H1 (cell line): ENCODE measurements at regions not wholly inside any gene's neighbourhood (a gene's known extent, or its start where the extent isn't known, plus 50 kb on each side); places are given as distances from the start of the nearest gene placed in this dataset.
"Not testable (repeated sequence)": the region's sequence is repeated elsewhere in the genome, so short reads cannot be mapped to it uniquely, and the experiment has no call there.

Experiments
- CTCF ChIA-PET: fragments of 300-600 bp; sonication (Branson Sonifier 250); formaldehyde crosslinking; loops from one replicate; lab custom pipeline; 2021; ENCODE audit not compliant: partially characterized antibody; lab: Charles Lee
- POLR2A ChIA-PET: fragments of 300-600 bp; sonication (Branson Sonifier 250); formaldehyde crosslinking; loops from one replicate; lab custom pipeline; 2021; ENCODE audit warnings: inconsistent platforms; ENCODE audit not compliant: partially characterized antibody; lab: Charles Lee
- DNase-seq, 2 experiments: peaks; one replicate each; pipeline versions ENCODE4 v3.0.0 to v3.0.0-alpha.2; 2010 to 2022; ENCODE audit warnings: low spot score in 2 of 2, low read depth in 1 of 2, mixed read lengths in 1 of 2
- FAIRE-seq: peaks from 2 replicates; lab custom pipeline; 2011; peaks lifted over from hg19 to GRCh38; lab: Jason Lieb, UNC
- H2AFZ ChIP-seq: 2 replicates; pipeline ENCODE4 v1.8.1; 2012; ENCODE audit warnings: low read length, inconsistent platforms
- H2AK5ac ChIP-seq: 2 replicates; pipeline ENCODE4 v1.6.1; 2013; ENCODE audit warnings: low read depth, low read length
- H2BK120ac ChIP-seq: replicated peaks from 2 replicates; pipeline ENCODE3; 2013; ENCODE audit warnings: low read depth, low read length, inconsistent platforms
- H2BK12ac ChIP-seq: 2 replicates; pipeline ENCODE4 v1.6.1; 2013; ENCODE audit warnings: low read depth, low read length
- H2BK15ac ChIP-seq: 2 replicates; pipeline ENCODE4 v1.6.1; 2013; ENCODE audit warnings: low read length
- H2BK20ac ChIP-seq: 2 replicates; pipeline ENCODE4 v1.6.1; 2013; ENCODE audit warnings: low read length
- H2BK5ac ChIP-seq: 2 replicates; pipeline ENCODE4 v1.6.1; 2013; ENCODE audit warnings: low read depth, low read length
- H3K14ac ChIP-seq: 2 replicates; pipeline ENCODE4 v1.6.1; 2013; ENCODE audit warnings: inconsistent platforms; ENCODE audit not compliant: insufficient read length
- H3K18ac ChIP-seq: 2 replicates; pipeline ENCODE4 v1.6.1; 2013; ENCODE audit warnings: low read length; ENCODE audit errors: extremely low read depth
- H3K23ac ChIP-seq: 2 replicates; pipeline ENCODE4 v1.6.1; 2013; ENCODE audit warnings: inconsistent platforms; ENCODE audit not compliant: insufficient read length
- H3K23me2 ChIP-seq: 2 replicates; pipeline ENCODE4 v1.6.1; 2013; ENCODE audit warnings: low read depth, low read length
- H3K27ac ChIP-seq: 2 replicates; pipeline ENCODE4 v1.6.1; 2011; ENCODE audit warnings: low read depth, low read length, inconsistent platforms
- H3K27me3 ChIP-seq, 4 experiments: replicated peaks in 1 of 4; 1 replicate in 1 of 4; 2 replicates in 3 of 4; pipeline versions ENCODE4 v1.6.1 to v1.8.1; 2011 to 2013; ENCODE audit warnings: low read length in 3 of 4, mild to moderate bottlenecking in 3 of 4, inconsistent platforms in 2 of 4, mixed read lengths in 2 of 4, moderate library complexity in 1 of 4; ENCODE audit not compliant: control insufficient read depth in 3 of 4, insufficient read depth in 3 of 4; ENCODE audit errors: extremely low read depth in 1 of 4
- H3K36me3 ChIP-seq, 4 experiments: 2 replicates each; pipeline versions ENCODE4 v1.6.1 to v1.8.1; 2011 to 2013; ENCODE audit warnings: mild to moderate bottlenecking in 4 of 4, low read length in 3 of 4, moderate library complexity in 2 of 4, control low read depth in 1 of 4, inconsistent platforms in 1 of 4; ENCODE audit not compliant: insufficient read depth in 4 of 4, control insufficient read depth in 2 of 4
- H3K4ac ChIP-seq: replicated peaks from 2 replicates; pipeline ENCODE3; 2013; ENCODE audit warnings: low read length, low read depth, mixed read lengths, inconsistent platforms; ENCODE audit not compliant: insufficient read length
- H3K4me1 ChIP-seq, 4 experiments: replicated peaks in 1 of 4; 1 replicate in 1 of 4; 2 replicates in 3 of 4; pipeline versions ENCODE4 v1.6.1 to v1.8.1; 2011 to 2013; ENCODE audit warnings: low read length in 3 of 4, inconsistent platforms in 2 of 4, mixed read lengths in 1 of 4; ENCODE audit not compliant: insufficient read depth in 4 of 4, control insufficient read depth in 3 of 4
- H3K4me2 ChIP-seq, 2 experiments: 2 replicates each; pipeline versions ENCODE4 v1.6.1 to v1.8.1; 2011 to 2013; ENCODE audit warnings: low read depth in 2 of 2, low read length in 2 of 2, control low read depth in 1 of 2, inconsistent platforms in 1 of 2, mild to moderate bottlenecking in 1 of 2; ENCODE audit not compliant: insufficient read depth in 1 of 2
- H3K4me3 ChIP-seq, 4 experiments: fragments of 200-600, 300-600 bp in 1 of 4; sonication (generic), shearing (Covaris generic), sonication (Bioruptor Twin) in 1 of 4; 2 replicates each; pipeline versions ENCODE4 v1.5.1 to v1.8.1; 2011 to 2016; ENCODE audit warnings: low read length in 4 of 4, low read depth in 3 of 4, control low read depth in 2 of 4, inconsistent platforms in 2 of 4, mild to moderate bottlenecking in 2 of 4, mixed read lengths in 1 of 4, moderate library complexity in 1 of 4; ENCODE audit not compliant: insufficient read depth in 2 of 4; ENCODE audit errors: extremely low read depth in 1 of 4
- H3K56ac ChIP-seq: replicated peaks from 2 replicates; pipeline ENCODE3; 2013; ENCODE audit warnings: low read depth, mild to moderate bottlenecking, mixed read lengths, low read length, inconsistent platforms; ENCODE audit not compliant: insufficient read length
- H3K79me1 ChIP-seq: 2 replicates; pipeline ENCODE4 v1.6.1; 2013; ENCODE audit warnings: low read depth, low read length, control low read depth
- H3K79me2 ChIP-seq, 2 experiments: 2 replicates each; pipeline versions ENCODE4 v1.6.1 to v1.8.1; 2012 to 2013; ENCODE audit warnings: low read length in 2 of 2, mild to moderate bottlenecking in 2 of 2, inconsistent platforms in 1 of 2; ENCODE audit not compliant: insufficient read depth in 2 of 2, control insufficient read depth in 1 of 2
- H3K9ac ChIP-seq, 4 experiments: replicated peaks in 1 of 4; 1 replicate in 1 of 4; 2 replicates in 3 of 4; pipeline versions ENCODE4 v1.6.1 to v1.8.1; 2011 to 2013; ENCODE audit warnings: low read depth in 3 of 4, low read length in 3 of 4, control low read depth in 2 of 4, mild to moderate bottlenecking in 2 of 4, moderate library complexity in 2 of 4, inconsistent platforms in 1 of 4; ENCODE audit errors: extremely low read depth in 1 of 4
- H3K9me3 ChIP-seq, 2 experiments: 2 replicates each; pipeline versions ENCODE4 v1.6.1 to v1.8.1; 2012 to 2013; ENCODE audit warnings: mild to moderate bottlenecking in 2 of 2, moderate library complexity in 2 of 2, control low read depth in 1 of 2, inconsistent platforms in 1 of 2, low read depth in 1 of 2, low read length in 1 of 2, mixed read lengths in 1 of 2; ENCODE audit not compliant: insufficient read depth in 2 of 2
- H4K20me1 ChIP-seq, 2 experiments: replicated peaks in 1 of 2; 2 replicates each; pipeline versions ENCODE3 to v1.8.1; 2011 to 2013; ENCODE audit warnings: inconsistent platforms in 2 of 2, low read length in 2 of 2, mild to moderate bottlenecking in 1 of 2; ENCODE audit not compliant: insufficient read depth in 2 of 2, control insufficient read depth in 1 of 2
- H4K5ac ChIP-seq: 2 replicates; pipeline ENCODE4 v1.6.1; 2013; ENCODE audit warnings: low read length, low read depth, mixed read lengths, inconsistent platforms; ENCODE audit not compliant: insufficient read length
- H4K8ac ChIP-seq: 2 replicates; pipeline ENCODE4 v1.8.0; 2013; ENCODE audit warnings: mild to moderate bottlenecking, moderate library complexity, low read length, inconsistent platforms; ENCODE audit not compliant: insufficient read depth; ENCODE audit errors: extremely low read depth
- H4K91ac ChIP-seq: replicated peaks from 2 replicates; pipeline ENCODE3; 2013; ENCODE audit warnings: low read length, mixed read lengths, inconsistent platforms; ENCODE audit not compliant: insufficient read length
- WGBS, 2 experiments: shearing (Covaris generic) in 1 of 2; methylation state at CpG; one replicate each; pipeline versions ENCODE4 v1.1.6 to v1.1.7; 2013 to 2015; ENCODE audit warnings: low lambda C conversion rate in 2 of 2, mixed read lengths in 2 of 2, inconsistent platforms in 1 of 2, low coverage in 1 of 2, missing lambda C conversion rate in 1 of 2; ENCODE audit not compliant: insufficient replicate concordance in 2 of 2, insufficient coverage in 1 of 2, insufficient read length in 1 of 2; ENCODE audit errors: extremely low coverage in 1 of 2, missing lambda C conversion rate in 1 of 2; 5-methylcytosine and 5-hydroxymethylcytosine counted together

DNA sequence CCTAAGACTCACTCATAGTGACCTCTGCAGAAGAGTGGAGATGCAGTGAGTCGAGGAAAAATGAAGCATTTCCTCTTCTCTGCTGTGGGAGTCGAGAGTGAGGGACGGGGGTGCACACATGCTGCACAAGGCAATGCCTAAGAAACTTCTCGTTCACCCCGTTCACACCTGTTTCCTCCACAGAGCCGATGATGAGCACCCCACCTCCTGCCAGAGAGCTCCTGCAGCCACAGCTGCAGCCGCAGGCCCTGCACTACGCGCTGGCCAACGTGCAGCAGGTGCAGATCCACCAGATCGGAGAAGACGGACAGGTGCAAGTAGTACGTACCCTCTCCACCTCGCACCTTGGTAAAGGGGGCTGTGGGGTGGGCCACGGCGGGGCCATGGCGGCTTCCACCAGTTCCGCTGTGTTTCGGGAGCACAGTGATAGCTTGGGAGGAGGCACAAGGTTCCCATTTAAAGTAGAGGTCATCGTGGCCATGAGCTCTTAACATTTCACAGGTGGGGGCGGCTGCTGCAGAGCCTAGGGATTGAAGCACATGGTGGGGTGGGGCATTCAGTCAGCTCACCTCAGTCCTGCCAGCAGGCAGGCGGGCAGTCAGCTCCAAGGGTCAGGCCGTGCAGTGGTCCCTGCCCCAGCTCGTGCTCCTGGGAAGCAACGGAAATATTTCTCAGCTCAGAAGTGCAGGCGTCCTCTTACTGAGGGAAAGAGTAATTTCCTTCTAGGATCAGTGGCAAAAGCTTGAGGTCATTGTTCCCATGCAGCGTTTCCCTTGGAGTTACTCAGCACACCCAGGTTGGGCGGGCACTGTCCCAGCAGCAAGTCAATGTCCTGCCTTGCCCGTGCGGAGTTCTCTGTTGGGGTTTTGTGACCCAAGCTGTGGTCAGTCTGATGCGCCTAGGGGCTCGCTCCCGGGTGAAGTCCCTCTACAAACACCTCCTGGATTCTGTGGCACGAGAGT lies 80.1 kb downstream of the NPIPB11 start:
- H3K9me3 ChIP-seq, H2AK5ac ChIP-seq, H3K23ac ChIP-seq, H3K56ac ChIP-seq, FAIRE-seq, H3K9ac ChIP-seq, H3K79me2 ChIP-seq, H2AFZ ChIP-seq, H4K5ac ChIP-seq, H3K4me1 ChIP-seq, H3K14ac ChIP-seq, H3K18ac ChIP-seq, H4K20me1 ChIP-seq, H2BK12ac ChIP-seq, H2BK20ac ChIP-seq, DNase-seq, POLR2A ChIA-PET, H4K8ac ChIP-seq, H3K4me2 ChIP-seq, H3K27ac ChIP-seq, H3K23me2 ChIP-seq, H3K4me3 ChIP-seq, H3K79me1 ChIP-seq, H2BK120ac ChIP-seq, H2BK5ac ChIP-seq, H3K4ac ChIP-seq, CTCF ChIA-PET, H3K36me3 ChIP-seq, H3K27me3 ChIP-seq, H4K91ac ChIP-seq, H2BK15ac ChIP-seq: not testable (repeated sequence)
- WGBS, 2 experiments = 80% methylated on average over 17 of the region's 34 CpGs; no CpG with 5 or more reads in 1 of the 2 experiments
